HepG2 (cell line): ENCODE measurements at regions not wholly inside any gene's neighbourhood (a gene's known extent, or its start where the extent isn't known, plus 50 kb on each side); places are given as distances from the start of the nearest gene placed in this dataset.

Experiments
- ATAC-seq: fragments of 200-7000 bp; cut with Tn5 transposase; 3 replicates; pipeline ENCODE4 v1.9.1; 2020; ENCODE audit warnings: mild to moderate bottlenecking, moderate library complexity
- BruUV-seq: library from RNA; stranded (reverse); fragments of 400-500 nt; replicated peaks from 2 replicates; lab custom pipeline; 2021; lab: Mats Ljungman, UMichigan
- CTCF ChIA-PET: fragments of 300-600 bp; formaldehyde crosslinking; extraction: SDS; loops from one replicate; lab custom pipeline; 2021; ENCODE audit warnings: low total read pairs, inconsistent platforms, low intra/inter-chr PET ratio; lab: Yijun Ruan, JAX
- POLR2A ChIA-PET: fragments of 350-600 bp; sonication (Branson Sonifier 250); formaldehyde crosslinking; loops from one replicate; lab custom pipeline; 2020; ENCODE audit warnings: antibody characterized with exemption, inconsistent platforms; lab: Yijun Ruan, JAX
- DNase-seq: peaks from one replicate; pipeline ENCODE4 v3.0.0-alpha.2; 2015; ENCODE audit warnings: low spot score
- FAIRE-seq: peaks from 3 replicates; lab custom pipeline; 2011; peaks lifted over from hg19 to GRCh38; lab: Jason Lieb, UNC
- H2AFZ ChIP-seq: one replicate; pipeline ENCODE4 v1.6.1; 2011; ENCODE audit warnings: low read length, inconsistent platforms
- H3K27ac ChIP-seq: fragments of 300-600 bp; 3 replicates; pipeline ENCODE4 v1.8.0; 2011; ENCODE audit warnings: mixed run types, mild to moderate bottlenecking, mixed read lengths, low read length, inconsistent platforms; ENCODE audit not compliant: insufficient read depth; ENCODE audit errors: extremely low read length
- H3K27me3 ChIP-seq, 2 experiments: fragments of 200-600 bp in 1 of 2; 2 replicates in 1 of 2; 3 replicates in 1 of 2; pipeline versions ENCODE4 v1.6.0 to v1.8.0; 2011; ENCODE audit warnings: low read length in 2 of 2, mild to moderate bottlenecking in 2 of 2, moderate library complexity in 2 of 2, inconsistent platforms in 1 of 2; ENCODE audit not compliant: insufficient read depth in 2 of 2, control insufficient read depth in 1 of 2
- H3K36me3 ChIP-seq, 2 experiments: fragments of 200-600 bp in 1 of 2; replicated peaks in 1 of 2; 2 replicates in 1 of 2; 3 replicates in 1 of 2; pipeline versions ENCODE4 v1.5.1 to v1.8.0; 2011; ENCODE audit warnings: low read length in 2 of 2, inconsistent platforms in 1 of 2; ENCODE audit not compliant: insufficient read depth in 2 of 2, control insufficient read depth in 1 of 2
- H3K4me1 ChIP-seq: 2 replicates; pipeline ENCODE4 v1.5.1; 2012; ENCODE audit warnings: low read length, inconsistent platforms; ENCODE audit not compliant: insufficient read depth
- H3K4me2 ChIP-seq: 2 replicates; pipeline ENCODE4 v1.6.0; 2011; ENCODE audit warnings: low read depth, low read length, inconsistent platforms
- H3K4me3 ChIP-seq, 3 experiments: fragments of 200-600 bp in 1 of 3; sonication (generic), shearing (Covaris generic) in 1 of 3; replicated peaks in 1 of 3; 2 replicates each; pipeline ENCODE4 v1.5.1; 2011 to 2016; ENCODE audit warnings: low read length in 3 of 3, inconsistent platforms in 2 of 3, low read depth in 2 of 3, mild to moderate bottlenecking in 2 of 3, control low read depth in 1 of 3, mixed read lengths in 1 of 3; ENCODE audit not compliant: insufficient read depth in 1 of 3
- H3K79me2 ChIP-seq: one replicate; pipeline ENCODE4 v1.6.1; 2011; ENCODE audit warnings: low read length, inconsistent platforms; ENCODE audit not compliant: insufficient read depth
- H3K9ac ChIP-seq: 2 replicates; pipeline ENCODE4 v1.6.0; 2011; ENCODE audit warnings: mild to moderate bottlenecking, low read depth, low read length, inconsistent platforms; ENCODE audit not compliant: insufficient read depth
- H3K9me3 ChIP-seq: 2 replicates; pipeline ENCODE4 v1.5.1; 2012; ENCODE audit warnings: mild to moderate bottlenecking, low read length
- H4K20me1 ChIP-seq: 2 replicates; pipeline ENCODE4 v1.6.0; 2011; ENCODE audit warnings: inconsistent platforms, mild to moderate bottlenecking, low read length, moderate library complexity; ENCODE audit not compliant: insufficient read depth
- ETS1 ChIP-seq: sonication (generic); formaldehyde crosslinking; IDR thresholded peaks from 2 replicates; pipeline ENCODE4 v1.4.0; 2020; ENCODE audit warnings: missing genetic modification reagents
- PHF21A ChIP-seq: sonication (generic); formaldehyde crosslinking; IDR thresholded peaks from 2 replicates; pipeline ENCODE4 v1.5.0; 2020; ENCODE audit warnings: mild to moderate bottlenecking, missing genetic modification reagents
- SNAPC5 ChIP-seq: sonication (generic); formaldehyde crosslinking; IDR thresholded peaks from 2 replicates; pipeline ENCODE4 v1.8.1; 2023; ENCODE audit warnings: mild to moderate bottlenecking, missing genetic modification reagents, borderline replicate concordance
- SYNCRIP ChIP-seq: fragments of 200-400 bp; formaldehyde crosslinking; IDR thresholded peaks from 2 replicates; pipeline ENCODE4 v1.6.1; 2018; ENCODE audit warnings: mild to moderate bottlenecking, low read depth, low read length; ENCODE audit not compliant: insufficient read depth
- ZNF10 ChIP-seq: sonication (generic); formaldehyde crosslinking; IDR thresholded peaks from 2 replicates; pipeline ENCODE4 v1.4.0; 2020; ENCODE audit warnings: mild to moderate bottlenecking, low read depth, missing genetic modification reagents, borderline replicate concordance
- ZNF496 ChIP-seq: sonication (generic); formaldehyde crosslinking; IDR thresholded peaks from 2 replicates; pipeline ENCODE4 v1.8.1; 2023; ENCODE audit warnings: mild to moderate bottlenecking, moderate library complexity, missing genetic modification reagents; ENCODE audit not compliant: insufficient replicate concordance
- ZNF576 ChIP-seq: sonication (generic); formaldehyde crosslinking; IDR thresholded peaks from 2 replicates; pipeline ENCODE4 v1.4.0; 2020; ENCODE audit warnings: mild to moderate bottlenecking, missing genetic modification reagents
- WGBS: methylation state at CpG from one replicate; pipeline ENCODE4 v1.1.6; 2017; ENCODE audit warnings: low lambda C conversion rate; 5-methylcytosine and 5-hydroxymethylcytosine counted together
- in situ Hi-C: cut with HindIII; loops from 2 replicates; pipeline ENCODE4 v1.10.0; 2017; ENCODE audit warnings: low pct_unique_long_range_greater_than_20kb; ENCODE audit not compliant: extremely low pct_ligation_motif_present
- intact Hi-C: fragments of 100-400 bp; cut with micrococcal nuclease; formaldehyde crosslinking; loops from one replicate; pipeline ENCODE4 v1.10.0; 2022; ENCODE audit not compliant: unreplicated experiment
- TF ChIP-seq, protein P1 (sequence below): sonication (generic); formaldehyde crosslinking; IDR thresholded peaks from 2 replicates; pipeline ENCODE4 v1.4.0; 2020; ENCODE audit warnings: missing genetic modification reagents

- Histone ChIP-seq H3K9me3 (no peaks in the 10 kb centered on the region; the same call in 1 of the 2 replicates), H3K4me2 (no peak overlapping the region), H3K4me1 (no peaks in the 10 kb centered on the region), H3K27me3 (no peaks in the 10 kb centered on the region; a peak in 1 of 5 replicates), H4K20me1 (no peaks in the 10 kb centered on the region), H3K9ac (no peak overlapping the region), H3K4me3 (no peak overlapping the region), H3K36me3 (no peaks in the 10 kb centered on the region), H3K27ac (no peak overlapping the region), H3K79me2 (no peaks in the 10 kb centered on the region), H2AFZ (no peak overlapping the region)
- BruUV-seq, result no TSS peak
- no peak for DNase-seq
- TF ChIP-seq ZNF576 (CRISPR knock-in tag), result no peak
- TF ChIP-seq SNAPC5 (CRISPR knock-in tag), result no peak
- POLR2A ChIA-PET, result no interaction called here
- CTCF ChIA-PET, result no interaction called here
- no peak for FAIRE-seq
- 59% methylated on average over 12 of the region's 12 CpGs for WGBS
- in situ Hi-C loops, result no loop called here
- no peak for ATAC-seq
- intact Hi-C loops, result no loop called here
These were observed 462.0 kb upstream of the MAF start for GRCh38 chr16:80062361-80063030.

GRCh38 chr16:80060470-80060869 lies 459.9 kb upstream of the MAF start:
- no peaks in the 10 kb centered on the region; the same call in 1 of the 2 replicates for H3K9me3 ChIP-seq
- H3K4me1 ChIP-seq, result no peaks in the 10 kb centered on the region
- no peak for ATAC-seq
- no peak overlapping the region for H3K4me2 ChIP-seq
- CTCF ChIA-PET, result no interaction called here
- H3K4me3 ChIP-seq, result no peak overlapping the region
- POLR2A ChIA-PET, result no interaction called here
- no peaks in the 10 kb centered on the region; a peak in 1 of 5 replicates for H3K27me3 ChIP-seq
- H3K36me3 ChIP-seq, result no peaks in the 10 kb centered on the region
- intact Hi-C loops (no loop called here), in situ Hi-C loops (no loop called here)
- no peak for DNase-seq
- H3K27ac ChIP-seq, result no peak overlapping the region
- FAIRE-seq, result no peak
- no peaks in the 10 kb centered on the region for H3K79me2 ChIP-seq
- 0% methylated on average over 3 of the region's 3 CpGs for WGBS
- no peak overlapping the region for H3K9ac ChIP-seq
- no TSS peak for BruUV-seq
- H2AFZ ChIP-seq, result no peak overlapping the region
- H4K20me1 ChIP-seq, result no peaks in the 10 kb centered on the region
- TF ChIP-seq ETS1 (CRISPR knock-in tag), result no peak
- TF ChIP-seq ZNF10 (CRISPR knock-in tag), result no peak
- TF ChIP-seq, protein P1, sequence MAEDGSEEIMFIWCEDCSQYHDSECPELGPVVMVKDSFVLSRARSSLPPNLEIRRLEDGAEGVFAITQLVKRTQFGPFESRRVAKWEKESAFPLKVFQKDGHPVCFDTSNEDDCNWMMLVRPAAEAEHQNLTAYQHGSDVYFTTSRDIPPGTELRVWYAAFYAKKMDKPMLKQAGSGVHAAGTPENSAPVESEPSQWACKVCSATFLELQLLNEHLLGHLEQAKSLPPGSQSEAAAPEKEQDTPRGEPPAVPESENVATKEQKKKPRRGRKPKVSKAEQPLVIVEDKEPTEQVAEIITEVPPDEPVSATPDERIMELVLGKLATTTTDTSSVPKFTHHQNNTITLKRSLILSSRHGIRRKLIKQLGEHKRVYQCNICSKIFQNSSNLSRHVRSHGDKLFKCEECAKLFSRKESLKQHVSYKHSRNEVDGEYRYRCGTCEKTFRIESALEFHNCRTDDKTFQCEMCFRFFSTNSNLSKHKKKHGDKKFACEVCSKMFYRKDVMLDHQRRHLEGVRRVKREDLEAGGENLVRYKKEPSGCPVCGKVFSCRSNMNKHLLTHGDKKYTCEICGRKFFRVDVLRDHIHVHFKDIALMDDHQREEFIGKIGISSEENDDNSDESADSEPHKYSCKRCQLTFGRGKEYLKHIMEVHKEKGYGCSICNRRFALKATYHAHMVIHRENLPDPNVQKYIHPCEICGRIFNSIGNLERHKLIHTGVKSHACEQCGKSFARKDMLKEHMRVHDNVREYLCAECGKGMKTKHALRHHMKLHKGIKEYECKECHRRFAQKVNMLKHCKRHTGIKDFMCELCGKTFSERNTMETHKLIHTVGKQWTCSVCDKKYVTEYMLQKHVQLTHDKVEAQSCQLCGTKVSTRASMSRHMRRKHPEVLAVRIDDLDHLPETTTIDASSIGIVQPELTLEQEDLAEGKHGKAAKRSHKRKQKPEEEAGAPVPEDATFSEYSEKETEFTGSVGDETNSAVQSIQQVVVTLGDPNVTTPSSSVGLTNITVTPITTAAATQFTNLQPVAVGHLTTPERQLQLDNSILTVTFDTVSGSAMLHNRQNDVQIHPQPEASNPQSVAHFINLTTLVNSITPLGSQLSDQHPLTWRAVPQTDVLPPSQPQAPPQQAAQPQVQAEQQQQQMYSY, result no peak
- TF ChIP-seq ZNF496 (CRISPR knock-in tag), result no peak
- no peak for TF ChIP-seq PHF21A
- TF ChIP-seq SYNCRIP, result no peak
